GDM1 (cell line): ENCODE measurements at regions not wholly inside any gene's neighbourhood (a gene's known extent, or its start where the extent isn't known, plus 50 kb on each side); places are given as distances from the start of the nearest gene placed in this dataset.

ENCODE experiments used
- DNase-seq: peaks from one replicate; lab custom pipeline; 2025; lab: John Stamatoyannopoulos, UW

DNA sequence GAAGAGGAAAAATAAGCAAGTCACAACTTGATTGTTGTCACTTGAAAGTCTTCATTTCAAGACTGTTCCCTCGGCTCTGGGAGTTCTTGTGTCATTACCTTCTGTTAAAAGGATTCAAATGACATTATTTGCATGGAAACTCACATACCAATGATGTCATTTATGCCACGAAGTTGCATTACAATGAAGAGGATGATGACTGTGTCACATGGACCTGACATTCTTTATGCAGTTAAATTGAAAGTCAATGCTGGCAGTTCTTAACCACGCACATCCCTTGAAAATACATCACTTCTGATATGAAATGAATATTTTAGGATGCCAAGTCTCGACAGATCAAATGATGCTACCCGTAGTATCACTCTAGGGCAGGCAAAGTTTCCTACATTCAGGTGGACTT is 1069.5 kb downstream of the VRK1 start:
- DNase-seq = no peak

DNA sequence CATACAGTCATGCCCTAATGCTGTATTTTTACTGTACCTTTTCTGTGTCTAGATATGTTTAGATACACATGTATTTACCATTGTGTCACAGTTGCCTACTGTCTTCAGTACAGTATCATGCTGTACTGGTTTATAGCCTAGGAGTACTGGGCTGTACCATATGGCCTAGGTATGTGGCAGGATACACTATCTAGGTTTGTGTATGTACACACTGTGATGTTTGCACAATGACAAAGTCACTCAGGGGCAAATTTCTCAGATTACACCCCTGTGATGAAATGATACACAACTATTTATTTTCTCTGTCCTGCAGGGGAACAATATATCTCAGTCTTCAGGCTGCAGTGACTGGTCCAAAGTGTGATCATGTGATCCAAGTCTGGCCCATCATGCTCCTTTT is 1076.1 kb downstream of the VRK1 start:
- no peak for DNase-seq

DNA sequence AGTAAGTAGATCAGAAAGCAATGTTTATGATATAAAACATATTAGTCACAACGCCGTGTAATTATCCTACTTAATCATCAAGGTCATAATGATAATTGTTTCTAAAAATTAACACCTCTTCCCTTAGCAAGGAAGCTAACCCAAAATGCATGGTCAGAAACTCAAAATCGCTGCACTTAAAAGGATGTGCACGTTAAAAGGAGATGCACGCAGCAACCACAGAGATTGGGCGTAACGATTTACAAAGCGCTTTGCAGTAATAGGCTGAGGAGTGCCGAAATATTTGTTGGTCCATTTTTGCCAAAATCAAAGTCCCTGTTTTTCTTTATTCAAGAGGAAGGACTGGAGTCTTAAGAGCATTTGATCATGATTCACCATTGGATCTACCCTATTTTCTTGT is 1077.2 kb downstream of the VRK1 start:
- DNase-seq = no peak

DNA sequence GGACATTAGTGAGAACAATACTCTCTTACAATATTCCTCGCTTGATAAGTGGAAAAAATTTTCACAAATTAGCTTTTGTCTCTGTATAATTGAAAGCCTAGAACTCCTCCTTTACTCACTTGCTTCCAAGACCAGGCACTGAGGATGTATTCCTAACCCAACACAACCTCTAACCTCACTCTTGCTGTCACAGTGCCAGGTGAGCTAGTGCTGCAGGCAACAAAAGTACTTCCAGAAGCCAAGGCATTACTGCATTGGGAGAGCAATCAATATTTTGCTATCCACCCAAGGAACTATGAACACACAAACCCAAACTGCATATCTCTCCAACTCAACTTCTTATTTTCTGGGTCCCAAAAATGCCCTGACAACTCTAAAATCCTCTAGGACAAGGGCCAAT is 1081.0 kb downstream of the VRK1 start:
- DNase-seq = no peak

DNA sequence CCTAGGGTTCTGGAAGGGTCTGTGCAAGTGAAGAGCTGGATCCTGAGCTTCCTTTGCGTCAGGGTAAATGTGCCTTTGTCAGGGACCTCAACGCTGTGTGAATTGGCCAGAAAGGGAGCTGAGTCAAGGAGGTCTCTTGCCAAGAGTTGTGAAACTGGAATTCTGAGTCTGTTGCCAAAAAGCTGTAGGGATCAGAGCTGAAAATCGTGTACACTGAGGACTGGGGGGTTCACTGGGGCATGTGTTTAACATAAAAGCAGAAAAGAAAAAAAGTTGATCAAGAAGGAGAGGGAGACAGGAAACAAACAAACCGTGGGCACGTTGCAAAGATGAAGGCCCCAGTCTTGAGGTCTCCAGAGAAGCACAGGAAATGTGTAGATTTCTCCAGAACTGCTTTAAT is 1081.5 kb downstream of the VRK1 start:
- DNase-seq = no peak

DNA sequence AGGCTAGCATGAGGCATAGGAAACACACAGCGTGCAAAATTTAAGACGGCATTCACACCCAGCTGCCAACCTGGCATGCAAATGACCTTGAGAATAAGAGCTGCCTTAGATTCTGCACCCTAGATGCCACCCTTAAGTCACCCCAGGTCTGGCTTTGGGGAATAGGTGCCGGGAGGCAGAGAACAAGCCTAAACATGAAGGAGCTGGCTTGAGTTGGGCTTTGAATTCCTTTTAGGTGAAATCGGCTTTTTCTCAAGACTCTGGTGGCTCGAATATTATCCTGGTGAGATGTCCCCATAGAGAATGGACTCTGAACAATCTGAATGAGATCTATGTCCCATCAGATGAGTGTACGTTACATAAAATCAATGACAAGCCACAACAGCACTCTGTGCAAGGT is 1090.5 kb downstream of the VRK1 start:
- DNase-seq = no peak

DNA sequence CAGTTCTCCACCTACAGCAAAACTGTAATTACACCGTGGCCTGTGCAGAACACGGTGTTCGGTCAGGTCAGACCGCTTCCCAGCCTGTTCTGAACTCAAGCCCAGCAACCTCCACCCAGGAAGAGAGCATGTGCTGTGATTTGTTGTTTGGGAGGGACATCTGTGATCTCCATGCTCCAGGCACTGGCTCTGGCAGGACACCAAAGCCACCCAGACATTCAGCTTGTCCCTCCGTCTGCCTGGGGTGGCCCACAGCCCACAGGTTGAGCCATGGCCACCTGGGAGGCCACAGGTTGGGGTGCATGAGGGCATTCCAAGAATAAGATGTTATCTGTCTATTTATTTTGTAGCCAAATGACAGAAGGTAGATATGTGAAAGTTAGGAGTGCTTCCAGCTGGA is 1091.1 kb downstream of the VRK1 start:
- DNase-seq = no peak

DNA sequence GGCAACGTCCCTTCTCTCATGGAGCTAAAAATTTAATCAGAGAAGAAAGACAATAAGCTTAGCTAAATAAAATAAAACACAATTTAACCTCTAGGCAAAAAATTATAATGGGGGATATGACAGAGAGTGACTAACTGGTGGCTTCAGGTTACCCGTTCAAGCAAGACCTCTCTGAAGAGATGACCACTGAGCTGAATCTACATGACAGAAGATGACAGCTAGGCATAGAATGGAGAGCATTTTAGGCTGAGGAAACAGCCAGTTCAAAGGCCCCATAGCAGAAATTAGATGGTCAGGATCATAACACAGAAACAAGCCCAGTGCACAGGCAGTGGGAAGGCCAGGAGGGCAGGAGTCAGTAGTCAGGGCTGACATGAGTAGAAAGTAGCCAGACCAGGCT is 1094.3 kb downstream of the VRK1 start:
- DNase-seq = no peak

DNA sequence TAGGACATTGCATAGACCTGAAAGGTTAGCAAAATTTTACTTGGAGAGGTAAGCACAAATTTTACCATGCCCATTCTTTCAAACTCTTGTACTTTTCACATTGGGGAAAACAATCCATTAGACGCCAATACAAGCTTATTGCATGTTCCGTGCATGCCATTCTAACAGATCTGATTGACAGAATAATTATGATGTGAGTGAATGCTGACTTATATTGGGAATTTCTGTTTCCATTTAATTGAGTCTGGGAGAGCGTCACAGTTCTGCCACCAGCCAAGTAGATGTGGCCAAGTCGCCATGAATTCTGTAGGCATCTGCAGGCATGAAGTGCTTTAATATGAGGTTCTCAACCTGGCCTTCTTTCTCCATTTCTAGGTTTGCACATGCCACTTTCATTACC is 1097.4 kb downstream of the VRK1 start:
- DNase-seq = no peak

DNA sequence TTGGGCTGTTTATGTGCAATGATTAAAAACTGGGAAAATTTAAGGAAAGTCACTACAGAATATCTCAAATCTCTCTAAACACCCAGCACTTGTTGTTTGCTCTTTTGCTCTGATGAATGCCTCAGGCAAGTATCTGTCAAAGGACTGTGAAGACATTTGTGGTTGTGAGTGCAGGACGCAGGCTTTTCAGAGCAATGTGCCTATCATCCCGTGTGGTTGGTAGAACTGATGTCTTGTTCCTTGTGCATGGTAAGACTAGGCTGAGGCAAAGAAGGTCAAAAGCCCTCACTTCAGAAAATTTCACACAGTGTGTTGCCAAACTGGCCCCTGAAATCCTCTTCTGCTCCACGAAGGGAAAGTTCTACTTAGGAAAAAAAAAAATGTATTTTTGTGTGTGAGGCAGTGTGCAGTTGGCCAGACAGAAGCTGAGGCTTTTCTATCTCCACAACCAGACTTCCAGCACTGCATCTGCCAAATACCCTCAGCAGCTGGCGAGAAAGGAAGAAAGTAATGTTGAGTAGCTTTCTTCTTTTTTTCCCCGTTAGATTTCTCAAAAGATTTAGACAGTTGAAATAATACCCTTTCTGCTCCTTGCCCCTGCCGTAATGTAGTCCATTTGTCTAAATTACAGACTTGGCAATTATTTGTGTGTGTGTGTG is 1103.1 kb downstream of the VRK1 start:
- no peak for DNase-seq

DNA sequence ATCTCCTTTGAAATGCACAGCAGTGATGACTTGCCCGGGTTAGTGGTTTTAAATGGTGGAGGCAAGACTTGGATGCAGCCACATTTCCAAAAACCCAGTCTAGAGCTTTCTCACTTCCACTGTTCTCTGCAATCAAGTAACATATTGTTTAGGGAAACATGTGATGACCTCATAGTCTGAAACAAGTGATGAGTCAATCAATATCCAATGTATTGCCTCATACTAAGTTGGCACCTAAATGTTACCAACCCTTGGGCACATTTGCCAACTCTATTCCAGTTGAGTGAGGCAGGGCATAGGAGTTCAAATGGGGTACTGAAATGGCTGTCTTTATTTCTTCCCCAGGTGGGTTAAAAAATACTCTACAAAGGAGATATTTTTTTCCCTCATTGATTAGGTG is 1105.4 kb downstream of the VRK1 start:
- no peak for DNase-seq

DNA sequence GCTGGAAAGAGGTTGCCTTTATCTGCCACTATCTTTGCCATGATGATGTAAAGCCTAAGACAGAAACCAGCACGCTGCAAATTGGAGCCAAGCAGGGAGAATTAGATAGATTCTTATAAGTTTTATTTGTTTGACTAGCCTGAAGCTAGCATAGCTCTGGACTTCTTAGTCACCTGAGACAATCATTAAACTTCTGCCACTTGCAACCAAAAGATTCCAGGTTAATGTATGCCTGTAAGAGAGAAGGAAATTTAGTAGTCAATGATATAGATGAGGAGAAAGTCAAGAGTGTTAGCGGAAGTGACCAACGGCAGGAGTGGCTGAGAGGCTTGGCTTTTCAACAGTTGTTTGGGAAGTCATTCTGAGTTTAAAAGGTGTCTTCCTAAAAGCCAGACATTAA is 1106.6 kb downstream of the VRK1 start:
- no peak for DNase-seq

DNA sequence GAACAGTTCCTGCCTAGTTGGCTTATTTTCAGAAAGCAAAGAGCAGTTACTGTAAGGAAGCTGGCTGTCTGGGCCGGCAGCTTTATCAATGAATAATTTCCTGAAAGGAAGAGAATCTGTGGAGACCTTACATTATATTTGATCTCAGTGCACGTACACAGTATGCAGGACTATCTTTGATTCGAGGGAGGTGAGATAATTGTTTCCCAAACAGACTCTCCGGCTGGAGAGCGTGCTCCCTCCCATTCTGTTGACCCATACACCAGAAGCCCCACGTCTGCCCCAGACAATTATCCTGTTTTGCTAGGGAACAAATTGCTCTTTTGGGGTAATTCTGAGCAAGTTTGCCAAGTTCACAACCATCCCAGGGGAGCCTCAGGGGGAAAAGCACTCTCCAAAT is 1115.0 kb downstream of the VRK1 start:
- DNase-seq = no peak

DNA sequence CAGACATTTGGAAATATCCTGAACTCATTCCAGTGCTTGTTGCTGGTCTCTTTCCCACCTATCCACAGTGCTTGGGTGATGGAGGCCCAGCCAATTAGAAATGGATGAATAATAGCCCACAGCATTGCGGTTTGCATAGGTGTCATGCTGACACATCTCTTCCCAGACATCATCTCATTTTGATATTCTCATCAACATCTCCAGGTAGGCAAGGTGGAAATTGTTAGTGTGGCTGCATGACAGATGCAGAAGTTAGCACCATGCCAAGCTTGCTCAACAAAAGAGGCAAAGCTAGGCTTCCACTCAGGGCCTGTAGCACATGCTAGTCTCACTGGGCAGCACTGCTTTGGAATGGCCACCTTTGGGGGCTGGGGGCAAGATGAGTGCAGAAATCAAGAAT is 1118.9 kb downstream of the VRK1 start:
- DNase-seq = no peak

DNA sequence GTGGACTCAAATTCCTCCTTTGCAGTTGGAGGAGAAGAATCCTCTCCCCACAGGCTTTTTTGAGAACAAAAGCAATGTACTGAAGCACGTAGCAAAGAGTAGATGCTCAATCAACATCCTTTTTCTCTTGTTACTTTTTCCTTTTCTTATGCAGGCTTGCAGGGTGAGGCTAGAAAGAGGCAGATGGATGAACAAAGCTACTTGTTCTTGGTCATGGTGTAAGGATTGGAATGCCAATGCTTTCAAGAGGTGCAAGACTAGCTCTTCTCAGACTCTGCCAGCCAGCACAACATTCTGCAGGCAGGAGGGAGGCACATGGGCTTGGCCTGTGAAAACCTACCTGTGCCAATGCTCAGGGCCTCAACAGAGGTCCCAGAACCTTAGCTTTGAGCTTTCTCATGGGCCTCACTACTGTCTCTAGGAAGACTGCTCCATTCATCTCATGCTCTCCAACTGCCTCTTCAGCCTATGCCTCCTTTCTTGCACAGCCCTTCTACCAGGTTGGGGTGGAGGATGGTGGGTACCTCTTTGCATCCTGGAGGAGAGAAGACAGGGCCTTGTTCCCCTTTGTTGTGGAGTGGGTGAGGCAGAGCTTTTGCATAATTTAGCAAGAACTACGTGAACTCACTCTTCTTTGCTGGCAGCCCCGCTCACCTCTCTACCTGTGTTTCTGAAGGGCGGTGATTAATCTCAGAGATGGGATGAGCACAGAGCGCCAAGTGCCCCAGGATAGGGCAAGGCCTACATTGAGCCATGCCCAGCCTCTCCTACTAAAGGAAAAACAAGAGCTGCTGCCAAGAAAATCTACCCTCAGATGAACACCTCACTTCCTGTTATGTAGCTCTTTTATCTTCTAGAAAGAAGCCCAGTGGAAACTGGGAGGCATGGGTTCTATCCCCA is 1119.7 kb downstream of the VRK1 start:
- DNase-seq = no peak

DNA sequence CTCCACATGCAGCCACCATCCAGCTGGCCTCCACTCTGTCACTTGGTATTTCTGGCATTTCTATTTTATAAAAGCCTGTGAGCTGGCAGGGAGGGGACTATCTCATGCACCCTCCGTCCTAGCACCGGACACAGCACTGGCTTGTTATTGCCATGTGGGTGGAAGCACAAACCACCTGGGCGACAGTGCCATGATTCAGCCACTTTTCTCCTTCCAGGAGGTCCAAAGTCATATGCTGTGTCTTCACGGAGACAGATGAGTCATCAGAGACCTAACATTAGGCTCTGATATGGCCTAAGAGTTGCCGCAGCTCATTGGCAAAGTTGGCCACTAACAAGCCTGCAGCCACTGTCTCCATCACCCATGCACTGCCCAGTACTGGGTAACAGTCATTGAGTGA is 1123.0 kb downstream of the VRK1 start:
- no peak for DNase-seq

DNA sequence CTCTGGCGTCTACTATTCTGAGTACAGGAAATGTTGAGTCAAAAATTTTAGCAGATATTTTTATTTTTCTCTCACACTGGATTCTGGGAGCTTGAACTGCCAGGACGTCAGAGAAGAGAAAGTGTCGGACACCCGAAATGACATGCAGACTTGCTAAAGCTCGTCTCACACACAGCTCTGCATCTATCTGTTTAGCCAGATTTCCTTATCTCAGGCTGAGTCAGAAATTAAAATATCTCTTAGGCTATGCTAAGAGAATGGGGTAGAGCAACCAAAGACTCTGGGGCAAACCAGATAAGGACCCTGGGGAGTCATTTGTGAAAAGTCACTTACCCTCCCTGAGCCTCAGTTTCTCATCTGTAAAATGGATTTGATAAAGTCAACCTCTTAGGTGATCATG is 1124.1 kb downstream of the VRK1 start:
- no peak for DNase-seq

DNA sequence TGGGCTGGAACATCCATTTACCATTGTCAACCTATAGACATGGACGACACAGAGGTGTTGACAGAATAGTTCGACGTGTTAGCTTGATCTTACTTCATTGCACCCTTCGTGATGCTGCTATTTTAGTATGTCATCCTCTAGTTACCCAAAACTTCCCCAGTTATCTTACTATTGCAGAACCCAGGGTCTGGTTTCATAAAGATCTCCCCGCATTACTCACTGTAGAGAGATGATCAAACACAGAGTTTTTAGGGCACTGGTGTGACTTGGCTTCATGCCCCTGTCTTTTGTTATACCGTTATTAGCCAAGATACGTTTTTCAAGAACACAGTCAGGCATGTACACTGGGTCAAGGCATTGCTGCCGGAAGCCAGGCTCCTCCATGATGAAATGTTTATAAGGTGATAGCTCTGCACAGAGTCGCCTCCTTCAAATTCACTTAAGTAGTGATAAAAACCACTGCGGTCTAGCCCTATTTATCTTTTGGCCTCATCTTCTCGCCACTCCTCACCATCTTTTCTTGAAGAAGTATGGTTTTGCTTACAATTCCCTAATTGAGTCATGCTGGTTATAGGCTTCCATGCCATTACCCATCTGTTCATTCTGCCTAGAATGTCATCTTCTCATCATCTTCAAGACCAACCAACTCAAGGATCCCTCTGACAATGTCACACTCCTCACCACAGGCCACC is 1127.9 kb downstream of the VRK1 start:
- DNase-seq = no peak

DNA sequence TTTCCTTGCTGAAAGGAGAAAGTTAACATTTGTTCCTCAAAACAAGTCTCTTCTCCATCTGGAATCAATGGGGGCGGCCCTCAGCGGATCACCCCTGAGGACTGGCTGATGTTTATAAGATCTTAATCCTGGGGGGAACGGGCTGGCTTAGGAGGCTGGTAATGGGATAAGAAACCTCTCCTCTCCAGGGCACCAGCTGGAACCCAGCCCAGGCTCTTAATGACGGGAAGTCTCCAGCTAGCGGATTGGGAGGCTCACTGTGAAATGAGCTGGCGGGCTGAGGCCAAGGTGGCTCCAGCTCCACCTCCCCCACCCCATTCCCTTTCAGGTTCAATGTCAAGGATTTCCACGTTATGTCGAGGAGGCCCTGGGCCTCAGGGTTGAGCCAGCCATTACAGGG is 1133.0 kb downstream of the VRK1 start:
- no peak for DNase-seq

DNA sequence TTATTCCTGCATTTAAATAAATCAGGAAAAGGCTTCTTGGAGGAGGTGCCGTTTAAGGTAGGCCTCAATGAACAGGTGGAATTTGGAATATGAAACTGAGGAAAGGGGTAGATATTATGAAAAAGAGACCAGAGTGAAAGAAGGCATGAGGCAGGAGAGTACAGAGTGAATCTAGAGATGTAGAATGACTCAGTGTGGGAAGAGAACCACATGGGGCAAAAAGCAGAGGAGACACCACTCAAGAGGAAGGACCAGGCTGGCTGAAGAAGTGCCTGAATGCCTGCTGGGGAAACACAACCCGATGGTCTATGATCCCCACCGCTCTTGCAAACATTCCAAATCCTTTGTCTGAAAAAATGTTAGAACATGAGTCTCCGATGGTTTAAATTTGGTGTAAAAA is 1134.1 kb downstream of the VRK1 start:
- DNase-seq = no peak

DNA sequence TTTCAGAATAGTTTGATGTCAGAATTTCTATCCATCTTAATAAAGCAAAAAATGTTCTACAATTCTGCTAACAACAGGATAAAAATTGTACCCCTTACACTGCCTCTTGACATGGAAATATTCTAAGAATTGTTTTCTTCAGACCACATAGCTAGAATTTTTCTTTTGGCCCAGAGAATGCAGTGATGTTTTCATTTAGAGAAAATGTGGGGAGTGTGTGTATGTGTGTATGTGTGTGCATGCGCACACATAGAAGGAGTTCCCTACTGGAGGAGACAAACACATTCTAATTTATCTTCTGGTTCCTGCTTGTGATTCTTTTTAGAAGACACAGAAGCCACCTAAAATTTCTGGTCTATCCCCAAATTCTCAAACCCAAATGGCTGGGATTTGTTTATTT is 1145.7 kb downstream of the VRK1 start:
- DNase-seq = no peak

DNA sequence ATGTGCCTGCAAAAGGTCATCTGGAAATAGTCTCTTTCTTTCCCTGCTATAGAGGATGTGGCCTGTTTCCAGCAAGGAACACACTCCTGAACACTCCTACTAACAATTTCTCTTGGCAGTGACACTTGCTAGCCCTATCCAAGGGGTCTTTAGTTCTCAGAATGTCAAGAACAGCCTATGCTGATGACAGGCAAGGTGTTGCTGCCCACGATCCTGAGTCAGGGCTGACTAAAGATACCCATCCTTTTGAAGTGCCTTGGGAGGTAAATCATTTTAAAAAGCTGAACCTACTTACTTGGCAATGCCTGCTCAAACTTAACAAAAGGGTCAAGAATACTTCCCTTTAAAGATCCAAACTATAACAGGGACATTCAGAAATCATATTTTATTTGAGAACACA is 1146.4 kb downstream of the VRK1 start:
- DNase-seq = no peak

DNA sequence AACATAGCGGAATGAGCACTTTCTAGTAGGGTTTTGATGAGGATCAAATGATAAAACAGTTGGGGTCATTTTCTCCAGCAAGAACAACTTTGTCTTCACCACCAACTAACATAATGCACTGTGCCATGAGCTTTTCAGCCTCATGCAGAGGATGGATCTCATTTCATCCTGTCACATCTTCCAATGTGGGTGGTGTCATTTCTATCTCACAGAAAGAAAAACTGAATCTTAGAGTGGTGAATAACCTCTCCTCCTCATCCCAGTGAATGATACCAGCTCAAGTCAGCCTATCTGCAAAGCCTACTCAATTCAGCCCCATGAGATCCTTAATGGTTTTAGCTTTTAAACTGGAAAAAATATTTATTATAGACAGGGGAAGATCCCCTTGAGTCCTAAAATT is 1147.2 kb downstream of the VRK1 start:
- DNase-seq = no peak
